ENCODE measurements at regions not wholly inside any gene's neighbourhood (a gene's known extent, or its start where the extent isn't known, plus 50 kb on each side); places are given as distances from the start of the nearest gene placed in this dataset.

DNA sequence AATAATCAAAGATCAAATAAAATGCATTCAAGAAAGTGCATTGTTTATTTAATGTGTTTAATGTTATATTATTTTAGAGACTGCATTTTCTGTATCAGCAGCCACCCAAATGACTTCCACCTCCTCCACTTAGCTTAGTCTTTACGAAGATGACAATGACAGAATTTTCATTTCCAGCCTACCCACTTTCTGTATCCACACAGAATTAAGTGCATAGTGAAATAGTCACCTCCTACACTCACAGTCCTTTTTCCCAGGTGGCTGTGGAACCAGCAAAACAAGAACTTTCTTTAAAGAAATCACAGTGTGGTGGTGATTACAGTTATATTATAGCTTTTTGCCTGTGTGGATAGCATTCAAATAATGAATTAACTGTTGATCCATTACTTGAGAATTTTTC lies 66.2 kb upstream of the KCNK1 start (continued):
- TF ChIP-seq, protein P1, sequence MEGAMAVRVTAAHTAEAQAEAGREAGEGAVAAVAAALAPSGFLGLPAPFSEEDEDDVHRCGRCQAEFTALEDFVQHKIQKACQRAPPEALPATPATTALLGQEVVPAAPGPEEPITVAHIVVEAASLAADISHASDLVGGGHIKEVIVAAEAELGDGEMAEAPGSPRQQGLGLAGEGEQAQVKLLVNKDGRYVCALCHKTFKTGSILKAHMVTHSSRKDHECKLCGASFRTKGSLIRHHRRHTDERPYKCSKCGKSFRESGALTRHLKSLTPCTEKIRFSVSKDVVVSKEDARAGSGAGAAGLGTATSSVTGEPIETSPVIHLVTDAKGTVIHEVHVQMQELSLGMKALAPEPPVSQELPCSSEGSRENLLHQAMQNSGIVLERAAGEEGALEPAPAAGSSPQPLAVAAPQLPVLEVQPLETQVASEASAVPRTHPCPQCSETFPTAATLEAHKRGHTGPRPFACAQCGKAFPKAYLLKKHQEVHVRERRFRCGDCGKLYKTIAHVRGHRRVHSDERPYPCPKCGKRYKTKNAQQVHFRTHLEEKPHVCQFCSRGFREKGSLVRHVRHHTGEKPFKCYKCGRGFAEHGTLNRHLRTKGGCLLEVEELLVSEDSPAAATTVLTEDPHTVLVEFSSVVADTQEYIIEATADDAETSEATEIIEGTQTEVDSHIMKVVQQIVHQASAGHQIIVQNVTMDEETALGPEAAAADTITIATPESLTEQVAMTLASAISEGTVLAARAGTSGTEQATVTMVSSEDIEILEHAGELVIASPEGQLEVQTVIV (CRISPR knock-in tag; IDR thresholded peaks at IDR 0.05; ENCODE audit: borderline replicate concordance): no peak
- no peak for TF ChIP-seq TAF15 (IDR thresholded peaks at IDR 0.05; ENCODE audit: low read depth, low read length)
- TF ChIP-seq NCOA6 (IDR thresholded peaks at IDR 0.05): no peak
- no peak for TF ChIP-seq BCL6 (CRISPR knock-in tag; IDR thresholded peaks at IDR 0.05)

DNA sequence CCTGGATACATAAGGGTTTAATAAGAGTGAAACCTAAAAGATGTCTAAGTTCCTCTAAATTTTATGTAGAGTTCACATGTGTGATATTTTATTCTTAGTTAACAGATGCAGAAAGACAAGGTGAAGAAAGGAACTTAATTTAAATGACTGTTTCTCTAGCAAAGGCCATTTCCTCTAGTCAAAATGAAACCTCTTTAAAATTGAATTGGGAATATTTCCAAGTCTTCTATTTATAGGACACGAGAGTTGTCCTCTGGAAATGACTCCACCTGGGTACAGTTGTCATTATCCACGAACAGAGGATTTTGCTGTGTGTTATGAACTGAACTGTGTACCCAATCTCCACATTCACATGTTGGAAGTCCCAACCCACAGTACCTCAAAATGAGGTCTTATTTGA lies 64.5 kb upstream of the KCNK1 start:
- Histone ChIP-seq H4K20me1 (replicated peaks; ENCODE audit: control insufficient read depth, insufficient read depth, low read length) (no peaks in the 10 kb centered on the region), H3K27me3 (ENCODE audit: control insufficient read depth in 2 of 2, insufficient read depth in 2 of 2, low read length in 2 of 2) (no peaks in the 10 kb centered on the region; a peak in 1 of 5 replicates), H3K4me3 (no peak overlapping the region), H3K36me3 (ENCODE audit: control insufficient read depth, insufficient read depth, low read length) (no peaks in the 10 kb centered on the region), H3K4me2 (ENCODE audit: insufficient read depth, low read length) (no peak overlapping the region), H3K4me1 (replicated peaks in 1 of 2; ENCODE audit: control insufficient read depth in 2 of 2, insufficient read depth in 2 of 2, low read length in 2 of 2) (0 out of 5 replicates have a peak, but pooled peaks cover 0 to under 1% of the 10 kb centered on the region in 2 experiments), H3K9me1 (ENCODE audit: control insufficient read depth, insufficient read depth, low read length) (no peaks in the 10 kb centered on the region), H3K9ac (ENCODE audit: insufficient read depth in 1 of 2, low read depth in 2 of 2, low read length in 2 of 2) (no peak overlapping the region), H3K27ac (ENCODE audit: extremely low read depth, low read depth, low read length) (no peak overlapping the region), H2AFZ (ENCODE audit: low read depth, low read length) (no peak overlapping the region), H3K9me3 (replicated peaks; ENCODE audit: control insufficient read depth, insufficient read depth, low read depth, low read length) (no peaks in the 10 kb centered on the region), H3K79me2 (ENCODE audit: control insufficient read depth, insufficient read depth, low read length) (no peaks in the 10 kb centered on the region)
- CTCF ChIA-PET (ENCODE audit: low intra/inter-chr PET ratio): no interaction called here
- intact Hi-C loops (cut with micrococcal nuclease) (no loop called here), in situ Hi-C loops (cut with MboI) (no loop called here)
- DNase-seq (ENCODE audit: extremely low read depth in 1 of 4, low spot score in 3 of 4): no peak
- ATAC-seq: no peak
- BruUV-seq (replicated peaks): no TSS peak
- no peak for FAIRE-seq
- WGBS (ENCODE audit: insufficient coverage, low coverage, missing lambda C conversion rate): 3% methylated on average over 2 of the region's 2 CpGs
- TF ChIP-seq, protein P2, sequence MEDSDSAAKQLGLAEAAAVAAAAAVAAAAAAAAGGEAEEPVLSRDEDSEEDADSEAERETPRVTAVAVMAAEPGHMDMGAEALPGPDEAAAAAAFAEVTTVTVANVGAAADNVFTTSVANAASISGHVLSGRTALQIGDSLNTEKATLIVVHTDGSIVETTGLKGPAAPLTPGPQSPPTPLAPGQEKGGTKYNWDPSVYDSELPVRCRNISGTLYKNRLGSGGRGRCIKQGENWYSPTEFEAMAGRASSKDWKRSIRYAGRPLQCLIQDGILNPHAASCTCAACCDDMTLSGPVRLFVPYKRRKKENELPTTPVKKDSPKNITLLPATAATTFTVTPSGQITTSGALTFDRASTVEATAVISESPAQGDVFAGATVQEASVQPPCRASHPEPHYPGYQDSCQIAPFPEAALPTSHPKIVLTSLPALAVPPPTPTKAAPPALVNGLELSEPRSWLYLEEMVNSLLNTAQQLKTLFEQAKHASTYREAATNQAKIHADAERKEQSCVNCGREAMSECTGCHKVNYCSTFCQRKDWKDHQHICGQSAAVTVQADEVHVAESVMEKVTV (CRISPR knock-in tag; IDR thresholded peaks at IDR 0.05): no peak
- TF ChIP-seq, protein P3, sequence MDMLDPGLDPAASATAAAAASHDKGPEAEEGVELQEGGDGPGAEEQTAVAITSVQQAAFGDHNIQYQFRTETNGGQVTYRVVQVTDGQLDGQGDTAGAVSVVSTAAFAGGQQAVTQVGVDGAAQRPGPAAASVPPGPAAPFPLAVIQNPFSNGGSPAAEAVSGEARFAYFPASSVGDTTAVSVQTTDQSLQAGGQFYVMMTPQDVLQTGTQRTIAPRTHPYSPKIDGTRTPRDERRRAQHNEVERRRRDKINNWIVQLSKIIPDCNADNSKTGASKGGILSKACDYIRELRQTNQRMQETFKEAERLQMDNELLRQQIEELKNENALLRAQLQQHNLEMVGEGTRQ (CRISPR knock-in tag; IDR thresholded peaks at IDR 0.05): no peak
- TF ChIP-seq, protein P4, sequence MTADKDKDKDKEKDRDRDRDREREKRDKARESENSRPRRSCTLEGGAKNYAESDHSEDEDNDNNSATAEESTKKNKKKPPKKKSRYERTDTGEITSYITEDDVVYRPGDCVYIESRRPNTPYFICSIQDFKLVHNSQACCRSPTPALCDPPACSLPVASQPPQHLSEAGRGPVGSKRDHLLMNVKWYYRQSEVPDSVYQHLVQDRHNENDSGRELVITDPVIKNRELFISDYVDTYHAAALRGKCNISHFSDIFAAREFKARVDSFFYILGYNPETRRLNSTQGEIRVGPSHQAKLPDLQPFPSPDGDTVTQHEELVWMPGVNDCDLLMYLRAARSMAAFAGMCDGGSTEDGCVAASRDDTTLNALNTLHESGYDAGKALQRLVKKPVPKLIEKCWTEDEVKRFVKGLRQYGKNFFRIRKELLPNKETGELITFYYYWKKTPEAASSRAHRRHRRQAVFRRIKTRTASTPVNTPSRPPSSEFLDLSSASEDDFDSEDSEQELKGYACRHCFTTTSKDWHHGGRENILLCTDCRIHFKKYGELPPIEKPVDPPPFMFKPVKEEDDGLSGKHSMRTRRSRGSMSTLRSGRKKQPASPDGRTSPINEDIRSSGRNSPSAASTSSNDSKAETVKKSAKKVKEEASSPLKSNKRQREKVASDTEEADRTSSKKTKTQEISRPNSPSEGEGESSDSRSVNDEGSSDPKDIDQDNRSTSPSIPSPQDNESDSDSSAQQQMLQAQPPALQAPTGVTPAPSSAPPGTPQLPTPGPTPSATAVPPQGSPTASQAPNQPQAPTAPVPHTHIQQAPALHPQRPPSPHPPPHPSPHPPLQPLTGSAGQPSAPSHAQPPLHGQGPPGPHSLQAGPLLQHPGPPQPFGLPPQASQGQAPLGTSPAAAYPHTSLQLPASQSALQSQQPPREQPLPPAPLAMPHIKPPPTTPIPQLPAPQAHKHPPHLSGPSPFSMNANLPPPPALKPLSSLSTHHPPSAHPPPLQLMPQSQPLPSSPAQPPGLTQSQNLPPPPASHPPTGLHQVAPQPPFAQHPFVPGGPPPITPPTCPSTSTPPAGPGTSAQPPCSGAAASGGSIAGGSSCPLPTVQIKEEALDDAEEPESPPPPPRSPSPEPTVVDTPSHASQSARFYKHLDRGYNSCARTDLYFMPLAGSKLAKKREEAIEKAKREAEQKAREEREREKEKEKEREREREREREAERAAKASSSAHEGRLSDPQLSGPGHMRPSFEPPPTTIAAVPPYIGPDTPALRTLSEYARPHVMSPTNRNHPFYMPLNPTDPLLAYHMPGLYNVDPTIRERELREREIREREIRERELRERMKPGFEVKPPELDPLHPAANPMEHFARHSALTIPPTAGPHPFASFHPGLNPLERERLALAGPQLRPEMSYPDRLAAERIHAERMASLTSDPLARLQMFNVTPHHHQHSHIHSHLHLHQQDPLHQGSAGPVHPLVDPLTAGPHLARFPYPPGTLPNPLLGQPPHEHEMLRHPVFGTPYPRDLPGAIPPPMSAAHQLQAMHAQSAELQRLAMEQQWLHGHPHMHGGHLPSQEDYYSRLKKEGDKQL (CRISPR knock-in tag; IDR thresholded peaks at IDR 0.05; ENCODE audit: borderline replicate concordance): no peak
- POLR2A ChIA-PET: no interaction called here
